HepG2 (cell line): ENCODE measurements at regions not wholly inside any gene's neighbourhood (a gene's known extent, or its start where the extent isn't known, plus 50 kb on each side); places are given as distances from the start of the nearest gene placed in this dataset.
A peak's percentile ranks its signal among the peaks of the same experiment; 100 is the strongest.

Experiments used
- ATRX ChIP-seq: sonication (generic); formaldehyde crosslinking; IDR thresholded peaks from 2 replicates; pipeline ENCODE4 v1.4.0; 2020; ENCODE audit warnings: missing genetic modification reagents, borderline replicate concordance
- E2F5 ChIP-seq: sonication (generic); formaldehyde crosslinking; conservative IDR thresholded peaks from 2 replicates; pipeline ENCODE4 v1.4.0; 2020; ENCODE audit warnings: missing genetic modification reagents
- IKZF1 ChIP-seq: fragments of 450-650 bp; IDR thresholded peaks from 2 replicates; pipeline ENCODE4 v1.7.1; 2016
- IRF2 ChIP-seq: IDR thresholded peaks from 2 replicates; pipeline ENCODE4 v1.6.1; 2018; ENCODE audit warnings: missing genetic modification reagents, missing compliant biosample characterization
- JUN ChIP-seq: sonication (generic); formaldehyde crosslinking; IDR thresholded peaks from 2 replicates; pipeline ENCODE4 v1.4.0; 2020; ENCODE audit warnings: mild to moderate bottlenecking, missing genetic modification reagents
- MBD4 ChIP-seq: IDR thresholded peaks from 2 replicates; pipeline ENCODE4 v1.6.1; 2012; ENCODE audit warnings: low read length, inconsistent platforms, borderline replicate concordance
- MED1 ChIP-seq: sonication (generic); formaldehyde crosslinking; IDR thresholded peaks from 2 replicates; pipeline ENCODE4 v1.4.0; 2020; ENCODE audit warnings: missing genetic modification reagents
- MIXL1 ChIP-seq: IDR thresholded peaks from 2 replicates; pipeline ENCODE4 v1.6.1; 2016
- NKX3-1 ChIP-seq: sonication (generic); formaldehyde crosslinking; IDR thresholded peaks from 2 replicates; pipeline ENCODE4 v1.5.0; 2020; ENCODE audit warnings: missing genetic modification reagents
- RELA ChIP-seq: sonication (generic); formaldehyde crosslinking; IDR thresholded peaks from 2 replicates; pipeline ENCODE4 v1.4.0; 2020; ENCODE audit warnings: missing genetic modification reagents
- SRY ChIP-seq: sonication (generic); formaldehyde crosslinking; IDR thresholded peaks from 2 replicates; pipeline ENCODE4 v1.8.0; 2022; ENCODE audit warnings: mild to moderate bottlenecking, missing genetic modification reagents
- SUZ12 ChIP-seq: fragments of 150-350 bp; IDR thresholded peaks from 2 replicates; pipeline ENCODE4 v1.6.1; 2014; ENCODE audit warnings: low read depth, low read length
- YEATS2 ChIP-seq: sonication (generic); formaldehyde crosslinking; IDR thresholded peaks from 2 replicates; pipeline ENCODE4 v1.4.0; 2020; ENCODE audit warnings: missing genetic modification reagents, borderline replicate concordance
- ZFP36L2 ChIP-seq: sonication (generic); formaldehyde crosslinking; IDR thresholded peaks from 2 replicates; pipeline ENCODE4 v1.4.0; 2020; ENCODE audit warnings: missing genetic modification reagents
- ZFP90 ChIP-seq: sonication (generic); formaldehyde crosslinking; IDR thresholded peaks from 2 replicates; pipeline ENCODE4 v1.8.0; 2022; ENCODE audit warnings: missing genetic modification reagents, mild to moderate bottlenecking, inconsistent platforms, borderline replicate concordance
- ZNF503 ChIP-seq: sonication (generic); formaldehyde crosslinking; IDR thresholded peaks from 2 replicates; pipeline ENCODE4 v1.4.0; 2020; ENCODE audit warnings: missing genetic modification reagents
- ZNF564 ChIP-seq: sonication (generic); formaldehyde crosslinking; IDR thresholded peaks from 2 replicates; pipeline ENCODE4 v1.8.1; 2023; ENCODE audit warnings: mild to moderate bottlenecking, missing genetic modification reagents
- ZNF83 ChIP-seq: sonication (generic); formaldehyde crosslinking; IDR thresholded peaks from 2 replicates; pipeline ENCODE4 v1.4.0; 2020; ENCODE audit warnings: missing genetic modification reagents, mild to moderate bottlenecking, borderline replicate concordance
- ZSCAN5A ChIP-seq: sonication (generic); formaldehyde crosslinking; IDR thresholded peaks from 2 replicates; pipeline ENCODE4 v1.8.0; 2022; ENCODE audit warnings: mild to moderate bottlenecking, missing genetic modification reagents, borderline replicate concordance
- TF ChIP-seq, protein P1 (sequence below): sonication (generic); formaldehyde crosslinking; IDR thresholded peaks from 2 replicates; pipeline ENCODE4 v1.4.0; 2020; ENCODE audit warnings: mild to moderate bottlenecking, missing genetic modification reagents
- TF ChIP-seq, protein P2 (sequence below): sonication (generic); formaldehyde crosslinking; IDR thresholded peaks from 2 replicates; pipeline ENCODE4 v1.4.0; 2020; ENCODE audit warnings: missing genetic modification reagents
- TF ChIP-seq, protein P3 (sequence below): sonication (generic); formaldehyde crosslinking; IDR thresholded peaks from 2 replicates; pipeline ENCODE4 v1.5.0; 2020; ENCODE audit warnings: mild to moderate bottlenecking, missing genetic modification reagents
- TF ChIP-seq, protein P4 (sequence below): sonication (generic); formaldehyde crosslinking; IDR thresholded peaks from 2 replicates; pipeline ENCODE4 v1.4.0; 2020; ENCODE audit warnings: missing genetic modification reagents, borderline replicate concordance

DNA sequence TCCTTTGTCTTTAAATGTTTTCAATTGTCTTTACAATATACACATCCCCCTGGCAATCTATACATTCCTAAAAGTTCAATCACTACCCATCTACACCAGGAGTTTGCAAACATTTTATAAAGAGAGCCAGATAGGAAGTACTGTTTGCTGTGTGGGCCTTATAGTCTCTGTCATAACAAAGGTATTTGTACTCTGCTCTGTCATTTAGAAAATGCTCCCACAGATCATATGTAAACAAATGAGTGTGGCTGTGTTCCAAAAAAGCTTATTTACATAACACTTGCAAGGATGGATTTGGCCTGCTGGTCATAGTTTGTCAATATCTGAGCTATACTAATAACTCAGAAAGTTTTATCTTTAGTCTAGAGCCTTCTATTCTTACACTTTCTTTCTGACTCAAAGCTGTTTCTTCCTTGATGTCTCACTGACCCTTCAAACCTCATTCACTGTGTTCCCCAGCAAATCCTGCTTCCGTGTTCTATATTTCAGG is 511.9 kb downstream of the GBE1 start (continued):
- TF ChIP-seq ZNF564 (no peak), IRF2 (peak; percentile 69; the same call in 1 of the 2 replicates), SRY (no peak), ZNF503 (CRISPR knock-in tag) (peak; percentile 22; the same call in 1 of the 2 replicates), MIXL1 (no peak; the same call in 1 of the 2 replicates), MBD4 (peak; percentile 66; the same call in 1 of the 2 replicates), MED1 (CRISPR knock-in tag) (peak; percentile 80), ATRX (CRISPR knock-in tag) (no peak), ZFP90 (CRISPR knock-in tag) (no peak), SUZ12 (no peak), RELA (CRISPR knock-in tag) (no peak), ZSCAN5A (CRISPR knock-in tag) (no peak), IKZF1 (no peak), NKX3-1 (no peak), ZNF83 (CRISPR knock-in tag) (no peak), E2F5 (no peak), YEATS2 (CRISPR knock-in tag) (0 out of 2 replicates have a peak, but pooled peaks have one; percentile 34), ZFP36L2 (no peak), JUN (CRISPR knock-in tag) (peak; percentile 98)
- TF ChIP-seq, protein P1, sequence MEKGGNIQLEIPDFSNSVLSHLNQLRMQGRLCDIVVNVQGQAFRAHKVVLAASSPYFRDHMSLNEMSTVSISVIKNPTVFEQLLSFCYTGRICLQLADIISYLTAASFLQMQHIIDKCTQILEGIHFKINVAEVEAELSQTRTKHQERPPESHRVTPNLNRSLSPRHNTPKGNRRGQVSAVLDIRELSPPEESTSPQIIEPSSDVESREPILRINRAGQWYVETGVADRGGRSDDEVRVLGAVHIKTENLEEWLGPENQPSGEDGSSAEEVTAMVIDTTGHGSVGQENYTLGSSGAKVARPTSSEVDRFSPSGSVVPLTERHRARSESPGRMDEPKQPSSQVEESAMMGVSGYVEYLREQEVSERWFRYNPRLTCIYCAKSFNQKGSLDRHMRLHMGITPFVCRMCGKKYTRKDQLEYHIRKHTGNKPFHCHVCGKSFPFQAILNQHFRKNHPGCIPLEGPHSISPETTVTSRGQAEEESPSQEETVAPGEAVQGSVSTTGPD (CRISPR knock-in tag) = no peak
- TF ChIP-seq, protein P2, sequence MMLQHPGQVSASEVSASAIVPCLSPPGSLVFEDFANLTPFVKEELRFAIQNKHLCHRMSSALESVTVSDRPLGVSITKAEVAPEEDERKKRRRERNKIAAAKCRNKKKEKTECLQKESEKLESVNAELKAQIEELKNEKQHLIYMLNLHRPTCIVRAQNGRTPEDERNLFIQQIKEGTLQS (CRISPR knock-in tag) = 0 out of 2 replicates have a peak, but pooled peaks have one; percentile 27
- TF ChIP-seq, protein P3, sequence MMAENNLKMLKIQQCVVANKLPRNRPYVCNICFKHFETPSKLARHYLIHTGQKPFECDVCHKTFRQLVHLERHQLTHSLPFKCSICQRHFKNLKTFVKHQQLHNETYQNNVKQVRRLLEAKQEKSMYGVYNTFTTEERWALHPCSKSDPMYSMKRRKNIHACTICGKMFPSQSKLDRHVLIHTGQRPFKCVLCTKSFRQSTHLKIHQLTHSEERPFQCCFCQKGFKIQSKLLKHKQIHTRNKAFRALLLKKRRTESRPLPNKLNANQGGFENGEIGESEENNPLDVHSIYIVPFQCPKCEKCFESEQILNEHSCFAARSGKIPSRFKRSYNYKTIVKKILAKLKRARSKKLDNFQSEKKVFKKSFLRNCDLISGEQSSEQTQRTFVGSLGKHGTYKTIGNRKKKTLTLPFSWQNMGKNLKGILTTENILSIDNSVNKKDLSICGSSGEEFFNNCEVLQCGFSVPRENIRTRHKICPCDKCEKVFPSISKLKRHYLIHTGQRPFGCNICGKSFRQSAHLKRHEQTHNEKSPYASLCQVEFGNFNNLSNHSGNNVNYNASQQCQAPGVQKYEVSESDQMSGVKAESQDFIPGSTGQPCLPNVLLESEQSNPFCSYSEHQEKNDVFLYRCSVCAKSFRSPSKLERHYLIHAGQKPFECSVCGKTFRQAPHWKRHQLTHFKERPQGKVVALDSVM (CRISPR knock-in tag) = no peak
- TF ChIP-seq, protein P4, sequence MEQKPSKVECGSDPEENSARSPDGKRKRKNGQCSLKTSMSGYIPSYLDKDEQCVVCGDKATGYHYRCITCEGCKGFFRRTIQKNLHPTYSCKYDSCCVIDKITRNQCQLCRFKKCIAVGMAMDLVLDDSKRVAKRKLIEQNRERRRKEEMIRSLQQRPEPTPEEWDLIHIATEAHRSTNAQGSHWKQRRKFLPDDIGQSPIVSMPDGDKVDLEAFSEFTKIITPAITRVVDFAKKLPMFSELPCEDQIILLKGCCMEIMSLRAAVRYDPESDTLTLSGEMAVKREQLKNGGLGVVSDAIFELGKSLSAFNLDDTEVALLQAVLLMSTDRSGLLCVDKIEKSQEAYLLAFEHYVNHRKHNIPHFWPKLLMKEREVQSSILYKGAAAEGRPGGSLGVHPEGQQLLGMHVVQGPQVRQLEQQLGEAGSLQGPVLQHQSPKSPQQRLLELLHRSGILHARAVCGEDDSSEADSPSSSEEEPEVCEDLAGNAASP (CRISPR knock-in tag) = no peak
